A673 (cell line): ENCODE measurements at regions not wholly inside any gene's neighbourhood (a gene's known extent, or its start where the extent isn't known, plus 50 kb on each side); places are given as distances from the start of the nearest gene placed in this dataset.
A peak's percentile ranks its signal among the peaks of the same experiment; 100 is the strongest.

Experiments
- BruUV-seq: library from RNA; stranded (reverse); fragments of 400-500 nt; replicated peaks from 2 replicates; lab custom pipeline; 2021; lab: Mats Ljungman, UMichigan
- CTCF ChIA-PET: fragments of 300-600 bp; sonication (Branson Sonifier 250); formaldehyde crosslinking; loops from one replicate; lab custom pipeline; 2022; ENCODE audit warnings: antibody characterized with exemption; lab: Charles Lee
- POLR2A ChIA-PET: fragments of 300-600 bp; sonication (Branson Sonifier 250); formaldehyde crosslinking; loops from one replicate; lab custom pipeline; 2022; ENCODE audit warnings: antibody characterized with exemption; ENCODE audit not compliant: low non-redundant PET; lab: Charles Lee
- DNase-seq: peaks from one replicate; pipeline ENCODE4 v3.0.0-alpha.2; 2015; ENCODE audit warnings: low spot score
- H3K27ac ChIP-seq: fragments of 200-600 bp; sonication (generic); 2 replicates; pipeline ENCODE4 v1.5.1; 2016; ENCODE audit warnings: mixed run types, low read depth, mild to moderate bottlenecking, mixed read lengths, antibody characterized with exemption, low read length; ENCODE audit not compliant: poor library complexity, severe bottlenecking
- H3K27me3 ChIP-seq: fragments of 200-600 bp; sonication (generic); replicated peaks from 2 replicates; pipeline ENCODE4 v1.6.1; 2017; ENCODE audit warnings: mixed run types, low read depth, mild to moderate bottlenecking, mixed read lengths, antibody characterized with exemption, low read length; ENCODE audit not compliant: insufficient read depth, poor library complexity
- H3K36me3 ChIP-seq: fragments of 200-600 bp; sonication (generic); 2 replicates; pipeline ENCODE4 v1.6.1; 2016; ENCODE audit warnings: mixed run types, mild to moderate bottlenecking, mixed read lengths, antibody characterized with exemption, low read length; ENCODE audit not compliant: insufficient read depth, poor library complexity, severe bottlenecking
- H3K4me1 ChIP-seq: fragments of 200-600 bp; sonication (generic); 2 replicates; pipeline ENCODE4 v1.6.1; 2017; ENCODE audit warnings: mixed run types, mild to moderate bottlenecking, mixed read lengths, antibody characterized with exemption, low read length; ENCODE audit not compliant: insufficient read depth, poor library complexity, severe bottlenecking
- H3K4me3 ChIP-seq: fragments of 200-600 bp; sonication (generic); 2 replicates; pipeline ENCODE4 v1.5.1; 2016; ENCODE audit warnings: low read depth, mixed run types, mild to moderate bottlenecking, mixed read lengths, low read length; ENCODE audit not compliant: poor library complexity, severe bottlenecking
- H3K9me3 ChIP-seq: fragments of 200-600 bp; sonication (generic); 2 replicates; pipeline ENCODE4 v1.6.1; 2016; ENCODE audit warnings: mixed run types, low read depth, mild to moderate bottlenecking, mixed read lengths, antibody characterized with exemption, low read length; ENCODE audit not compliant: poor library complexity, severe bottlenecking
- EZH2 ChIP-seq: fragments of 200-600 bp; sonication (generic); IDR thresholded peaks from 2 replicates; pipeline ENCODE4 v1.6.1; 2017; ENCODE audit warnings: borderline replicate concordance, low read depth, mild to moderate bottlenecking, mixed read lengths, antibody characterized with exemption, low read length; ENCODE audit not compliant: poor library complexity, severe bottlenecking
- intact Hi-C: fragments of 100-400 bp; cut with micrococcal nuclease; formaldehyde crosslinking; loops from one replicate; pipeline ENCODE4 v1.10.0; 2022; ENCODE audit not compliant: unreplicated experiment
- TF ChIP-seq, protein P1 (sequence below): fragments of 300-800, 200-600 bp; sonication (generic); conservative IDR thresholded peaks from 2 replicates; pipeline ENCODE4 v1.5.1; 2017; ENCODE audit warnings: low read depth, mild to moderate bottlenecking, antibody characterized with exemption, low read length, moderate library complexity, mixed read lengths

DNA sequence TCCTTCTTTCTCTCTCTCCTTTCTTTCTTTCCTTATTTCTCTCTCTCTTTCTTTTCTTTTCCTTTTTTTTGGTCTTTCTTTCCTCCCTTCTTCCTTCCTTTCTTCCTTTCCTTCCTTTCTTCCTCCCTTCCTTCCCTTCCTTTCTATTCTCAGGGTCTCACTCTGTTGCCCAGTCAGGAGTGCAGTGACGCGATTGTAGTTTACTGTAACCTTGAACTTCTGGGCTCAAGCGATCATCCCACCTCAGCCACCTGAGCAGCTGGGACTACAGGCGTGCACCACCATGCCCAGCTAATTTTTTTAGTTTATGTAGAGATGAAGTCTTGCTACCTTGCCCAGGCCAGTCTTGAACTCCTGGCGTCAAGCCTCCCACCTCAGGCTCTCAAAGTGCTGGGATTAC lies 83.8 kb upstream of the PPM1B start:
- no peak for DNase-seq
- Histone ChIP-seq H3K27me3 (no peaks in the 10 kb centered on the region), H3K36me3 (no peaks in the 10 kb centered on the region), H3K9me3 (no peaks in the 10 kb centered on the region), H3K4me1 (no peaks in the 10 kb centered on the region), H3K27ac (no peak overlapping the region), H3K4me3 (no peak overlapping the region)
- POLR2A ChIA-PET, result no interaction called here
- CTCF ChIA-PET, result no interaction called here
- BruUV-seq, result no TSS peak
- no peak for TF ChIP-seq EZH2
- TF ChIP-seq, protein P1, sequence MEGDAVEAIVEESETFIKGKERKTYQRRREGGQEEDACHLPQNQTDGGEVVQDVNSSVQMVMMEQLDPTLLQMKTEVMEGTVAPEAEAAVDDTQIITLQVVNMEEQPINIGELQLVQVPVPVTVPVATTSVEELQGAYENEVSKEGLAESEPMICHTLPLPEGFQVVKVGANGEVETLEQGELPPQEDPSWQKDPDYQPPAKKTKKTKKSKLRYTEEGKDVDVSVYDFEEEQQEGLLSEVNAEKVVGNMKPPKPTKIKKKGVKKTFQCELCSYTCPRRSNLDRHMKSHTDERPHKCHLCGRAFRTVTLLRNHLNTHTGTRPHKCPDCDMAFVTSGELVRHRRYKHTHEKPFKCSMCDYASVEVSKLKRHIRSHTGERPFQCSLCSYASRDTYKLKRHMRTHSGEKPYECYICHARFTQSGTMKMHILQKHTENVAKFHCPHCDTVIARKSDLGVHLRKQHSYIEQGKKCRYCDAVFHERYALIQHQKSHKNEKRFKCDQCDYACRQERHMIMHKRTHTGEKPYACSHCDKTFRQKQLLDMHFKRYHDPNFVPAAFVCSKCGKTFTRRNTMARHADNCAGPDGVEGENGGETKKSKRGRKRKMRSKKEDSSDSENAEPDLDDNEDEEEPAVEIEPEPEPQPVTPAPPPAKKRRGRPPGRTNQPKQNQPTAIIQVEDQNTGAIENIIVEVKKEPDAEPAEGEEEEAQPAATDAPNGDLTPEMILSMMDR, result no peak
- intact Hi-C loops, result loop anchor here (10.0 kb wide), 1 partner anchor 890 kb away; no protein-coding TSS in a partner anchor

DNA sequence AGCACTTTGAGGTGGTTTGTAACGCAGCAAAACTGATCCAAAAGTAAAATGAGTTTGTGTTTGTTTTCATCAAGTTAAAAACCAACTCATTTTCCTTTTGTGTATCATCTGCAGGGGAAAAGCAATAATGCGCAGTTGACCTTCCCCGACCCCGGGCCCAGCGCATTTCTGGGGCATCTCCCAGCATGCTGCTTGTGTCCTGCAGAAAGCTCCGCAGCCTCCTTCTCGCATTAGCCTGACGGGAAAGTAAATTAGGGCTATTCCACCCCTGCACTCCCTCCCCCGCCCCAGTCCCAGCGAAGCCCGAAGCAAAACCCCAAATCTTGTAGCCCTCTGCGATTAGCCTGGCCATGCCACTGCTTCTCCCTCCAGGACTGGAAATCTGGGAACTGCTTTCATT lies 82.0 kb upstream of the PPM1B start:
- Histone ChIP-seq H3K36me3 (no peaks in the 10 kb centered on the region), H3K4me3 (no peak overlapping the region), H3K27ac (no peak overlapping the region), H3K27me3 (no peaks in the 10 kb centered on the region), H3K4me1 (no peaks in the 10 kb centered on the region), H3K9me3 (no peaks in the 10 kb centered on the region)
- ChIA-PET CTCF (no interaction called here), POLR2A (no interaction called here)
- intact Hi-C loops, result loop anchor here (1.0 to 10.0 kb wide), 3 partner anchors 158 to 888 kb away; no protein-coding TSS in a partner anchor
- no peak for DNase-seq
- TF ChIP-seq, protein P1, result no peak
- no peak for TF ChIP-seq EZH2
- BruUV-seq, result no TSS peak

DNA sequence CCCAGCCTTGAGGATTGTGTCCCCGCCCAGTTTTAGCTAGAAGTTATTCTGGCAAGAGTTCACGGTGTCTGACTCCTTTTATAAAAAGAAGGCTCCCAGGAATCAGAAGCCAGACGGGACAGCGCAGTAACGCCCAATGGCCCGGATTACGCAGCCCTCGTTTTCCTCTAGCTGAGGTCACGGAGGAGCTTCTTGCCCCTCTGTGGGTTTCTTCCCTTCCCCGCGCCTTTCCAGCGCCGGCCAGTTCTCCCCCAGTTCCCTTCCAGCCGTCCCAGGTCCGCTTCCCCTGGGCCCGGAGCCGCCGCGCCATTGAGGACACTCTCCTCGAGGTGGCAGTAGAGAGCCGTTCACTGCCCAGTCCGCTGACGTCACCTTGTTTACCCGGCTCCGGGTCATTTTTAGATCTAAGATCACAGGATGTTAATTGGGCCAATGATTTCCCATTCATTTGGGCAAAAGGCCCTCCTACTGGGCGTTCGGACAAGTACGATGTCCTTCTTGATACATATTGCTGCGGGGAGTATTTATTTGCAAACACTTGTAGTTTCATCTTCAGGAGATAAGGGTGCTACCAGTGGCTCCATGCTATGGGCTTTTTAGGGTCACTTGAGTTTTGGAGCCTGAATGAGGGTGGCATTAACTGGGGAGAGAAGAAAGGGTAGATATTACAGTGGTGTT lies 81.5 kb upstream of the PPM1B start:
- POLR2A ChIA-PET, result no interaction called here
- no peak overlapping the region for H3K27ac ChIP-seq

More for the DNA sequence above, 81.5 kb upstream of the PPM1B start:
- intact Hi-C loops, result loop anchor here (1.0 to 10.0 kb wide), 3 partner anchors 158 to 888 kb away; no protein-coding TSS in a partner anchor
- DNase-seq, result peak; percentile 75
- peak overlapping the region; percentile 41 for H3K4me3 ChIP-seq
- H3K27me3 ChIP-seq, result no peaks in the 10 kb centered on the region
- H3K4me1 ChIP-seq, result no peaks in the 10 kb centered on the region
- no TSS peak for BruUV-seq
- CTCF ChIA-PET, result no interaction called here
- H3K36me3 ChIP-seq, result no peaks in the 10 kb centered on the region
- H3K9me3 ChIP-seq, result no peaks in the 10 kb centered on the region
- no peak for TF ChIP-seq EZH2
- TF ChIP-seq, protein P1, result peak; percentile 96
